Lung (tissue), 11 donors: ENCODE measurements at regions not wholly inside any gene's neighbourhood (a gene's known extent, or its start where the extent isn't known, plus 50 kb on each side); places are given as distances from the start of the nearest gene placed in this dataset.
A peak's percentile ranks its signal among the peaks of the same experiment; 100 is the strongest.

Experiments used
- ATAC-seq: fragments of 200-7000 bp; cut with Tn5 transposase; one replicate; pipeline ENCODE4 v1.9.1; 2020; ENCODE audit warnings: moderate number of reproducible peaks; ENCODE audit not compliant: insufficient read depth, low FRiP score
- DNase-seq, 3 donors: peaks; one replicate each; pipeline ENCODE4 v3.0.0-alpha.2; 2013 to 2017
- H3K27ac ChIP-seq, 2 donors: one replicate each; pipeline ENCODE4 v1.5.1; 2013; ENCODE audit warnings: mild to moderate bottlenecking in 2 of 2, moderate library complexity in 2 of 2, control low read depth in 1 of 2, inconsistent platforms in 1 of 2, low read depth in 1 of 2, low read length in 1 of 2
- H3K27me3 ChIP-seq, 3 donors: one replicate each; pipeline ENCODE4 v1.5.1; 2013; ENCODE audit warnings: low read length in 2 of 3; ENCODE audit not compliant: control insufficient read depth in 3 of 3, insufficient read depth in 3 of 3
- H3K36me3 ChIP-seq, 4 donors: one replicate each; pipeline ENCODE4 v1.5.1; 2013; ENCODE audit warnings: low read length in 4 of 4, mild to moderate bottlenecking in 1 of 4, moderate library complexity in 1 of 4; ENCODE audit not compliant: control insufficient read depth in 4 of 4, insufficient read depth in 4 of 4
- H3K4me1 ChIP-seq, 5 donors: one replicate each; pipeline ENCODE4 v1.5.1; 2013; ENCODE audit warnings: low read length in 5 of 5, mild to moderate bottlenecking in 2 of 5, moderate library complexity in 1 of 5; ENCODE audit not compliant: control insufficient read depth in 5 of 5, insufficient read depth in 5 of 5
- H3K4me3 ChIP-seq: one replicate; pipeline ENCODE4 v1.5.1; 2013; ENCODE audit warnings: mild to moderate bottlenecking, control low read depth, moderate library complexity
- H3K9ac ChIP-seq, 2 donors: one replicate each; pipeline ENCODE4 v1.5.1; 2013; ENCODE audit warnings: low read length in 2 of 2, control low read depth in 1 of 2; ENCODE audit not compliant: insufficient read depth in 1 of 2
- H3K9me3 ChIP-seq, 4 donors: one replicate each; pipeline ENCODE4 v1.5.1; 2013; ENCODE audit warnings: low read length in 3 of 4, mild to moderate bottlenecking in 1 of 4, moderate library complexity in 1 of 4; ENCODE audit not compliant: control insufficient read depth in 4 of 4, insufficient read depth in 3 of 4
- CTCF ChIP-seq: IDR thresholded peaks from 2 replicates; pipeline ENCODE4 v1.5.1; 2012; ENCODE audit warnings: mild to moderate bottlenecking; ENCODE audit errors: control extremely low read depth, extremely low read depth
- WGBS, 2 donors: extraction: QIAGEN DNeasy Blood & Tissue Kit; methylation state at CpG; one replicate each; pipeline ENCODE4 v1.1.7; 2013; 5-methylcytosine and 5-hydroxymethylcytosine counted together
- donor health status: control.
- donor health status: control.
- donor health status: Bipolar disorder and iron deficiency.
- donor health status: healthy.
- donor health status: DM: yes; HTN: yes; CAD: no.

- Histone ChIP-seq H3K27me3 (no peaks in the 10 kb centered on the region), H3K27ac (no peak overlapping the region), H3K9me3 (peaks cover 0 to 6% (median 1%) of the 10 kb centered on the region in 4 donors), H3K4me3 (no peak overlapping the region), H3K9ac (no peak overlapping the region), H3K4me1 (no peaks in the 10 kb centered on the region), H3K36me3 (no peaks in the 10 kb centered on the region)
- DNase-seq, result peak; percentile 27 to 42 (median 29)
- WGBS, 2 donors, result 63 to 67% methylated on average over 16 of the region's 16 CpGs
- no peak for TF ChIP-seq CTCF
- no peak for ATAC-seq
Observed at GRCh38 chr2:16774980-16775898, 109.6 kb upstream of the CYRIA start.

GRCh38 chr2:16774091-16774490 is 108.5 kb upstream of the CYRIA start:
- Histone ChIP-seq H3K27ac (no peak overlapping the region), H3K27me3 (no peaks in the 10 kb centered on the region), H3K9ac (no peak overlapping the region), H3K4me1 (no peaks in the 10 kb centered on the region), H3K9me3 (peaks cover 0 to 2% (median 0%) of the 10 kb centered on the region in 4 donors), H3K36me3 (no peaks in the 10 kb centered on the region), H3K4me3 (no peak overlapping the region)
- no peak for TF ChIP-seq CTCF
- ATAC-seq (no peak), DNase-seq (no peak)
- WGBS, 2 donors, result 85 to 86% methylated on average over 2 of the region's 2 CpGs

GRCh38 chr2:16773080-16773713 is 107.6 kb upstream of the CYRIA start:
- H3K9me3 ChIP-seq, result peaks cover 0 to 2% (median 0%) of the 10 kb centered on the region in 4 donors
- ATAC-seq (no peak), DNase-seq (peak; percentile 39 to 72 (median 56))
- no peaks in the 10 kb centered on the region for H3K27me3 ChIP-seq
- 25 to 27% methylated on average over 8 of the region's 8 CpGs for WGBS, 2 donors
- H3K36me3 ChIP-seq, result no peaks in the 10 kb centered on the region
- TF ChIP-seq CTCF, result peak; percentile 48
- H3K9ac ChIP-seq, result no peak overlapping the region
- no peak overlapping the region for H3K27ac ChIP-seq
- H3K4me1 ChIP-seq, result no peaks in the 10 kb centered on the region
- H3K4me3 ChIP-seq, result no peak overlapping the region
